Activated T-cell treated with anti-CD3 and anti-CD28 coated beads for 24 hours (primary cell): ENCODE measurements at regions not wholly inside any gene's neighbourhood (a gene's known extent, or its start where the extent isn't known, plus 50 kb on each side); places are given as distances from the start of the nearest gene placed in this dataset.

Experiments used
- DNase-seq: peaks from one replicate; pipeline ENCODE4 v3.0.0-alpha.2; 2020; ENCODE audit warnings: low read depth

GRCh38 chr13:73800011-73800410 lies 334.2 kb downstream of the KLF12 start:
- DNase-seq = no peak

- no peak for DNase-seq
Observed at GRCh38 chr13:73794755-73795154, 339.4 kb downstream of the KLF12 start.

- DNase-seq = no peak
Observed at GRCh38 chr13:73793361-73793760, 340.8 kb downstream of the KLF12 start.

GRCh38 chr13:73792796-73793195 lies 341.4 kb downstream of the KLF12 start:
- no peak for DNase-seq

- DNase-seq = no peak
Observed at GRCh38 chr13:73782450-73783449, 351.5 kb downstream of the KLF12 start.

GRCh38 chr13:73781384-73781783 lies 352.8 kb downstream of the KLF12 start:
- DNase-seq = no peak

- no peak for DNase-seq
Observed at GRCh38 chr13:73779881-73780280, 354.3 kb downstream of the KLF12 start.

GRCh38 chr13:73778242-73778864 lies 355.9 kb downstream of the KLF12 start:
- DNase-seq = no peak

- DNase-seq = no peak
Observed at GRCh38 chr13:73777134-73777533, 357.1 kb downstream of the KLF12 start.

GRCh38 chr13:73776151-73776785 lies 357.9 kb downstream of the KLF12 start:
- no peak for DNase-seq

- DNase-seq = no peak
Observed at GRCh38 chr13:73773168-73773549, 361.0 kb downstream of the KLF12 start.

GRCh38 chr13:73772449-73773167 lies 361.6 kb downstream of the KLF12 start:
- DNase-seq = no peak

- no peak for DNase-seq
Observed at GRCh38 chr13:73767747-73768315, 366.4 kb downstream of the KLF12 start.

- DNase-seq = no peak
Observed at GRCh38 chr13:73767191-73767741, 366.9 kb downstream of the KLF12 start.

- peak; percentile 56 for DNase-seq
Observed at GRCh38 chr13:73765651-73766384, 368.4 kb downstream of the KLF12 start.

GRCh38 chr13:73759434-73759833 lies 374.8 kb downstream of the KLF12 start:
- DNase-seq = no peak

- DNase-seq = no peak
Observed at GRCh38 chr13:73757481-73758233, 376.5 kb downstream of the KLF12 start.

GRCh38 chr13:73754727-73755292 lies 379.4 kb downstream of the KLF12 start:
- peak; percentile 16 for DNase-seq

- no peak for DNase-seq
Observed at GRCh38 chr13:73754241-73754640, 380.0 kb downstream of the KLF12 start.

- no peak for DNase-seq
Observed at GRCh38 chr13:73751290-73751689, 382.9 kb downstream of the KLF12 start.
